ENCODE measurements at regions not wholly inside any gene's neighbourhood (a gene's known extent, or its start where the extent isn't known, plus 50 kb on each side); places are given as distances from the start of the nearest gene placed in this dataset.
A peak's percentile ranks its signal among the peaks of the same experiment; 100 is the strongest.

- TF ChIP-seq CTCF (IDR thresholded peaks at IDR 0.05 in 2 of 3, conservative IDR thresholded peaks at IDR 0.05 in 1 of 3; ENCODE audit: control insufficient read depth in 2 of 3, extremely low read depth in 1 of 3, insufficient read depth in 1 of 3, low read depth in 3 of 3, low read length in 3 of 3) (peak; percentile 85 to 92 (median 91)), RAD21 (IDR thresholded peaks at IDR 0.05; ENCODE audit: insufficient read depth, low read depth, low read length) (peak; percentile 83)
Measured at GRCh38 chr6:142566628-142567396, 265.0 kb downstream of the ADGRG6 start (continued).

- Histone ChIP-seq H2AFZ (ENCODE audit: control insufficient read depth, low read depth, low read length) (no peak overlapping the region), H4K20me1 (ENCODE audit: control insufficient read depth, insufficient read depth) (no peaks in the 10 kb centered on the region), H3K4me3 (no peak overlapping the region), H3K27ac (ENCODE audit: control insufficient read depth, insufficient read depth) (no peak overlapping the region), H3K79me2 (ENCODE audit: control insufficient read depth, insufficient read depth, low read length) (no peaks in the 10 kb centered on the region), H3K36me3 (ENCODE audit: control insufficient read depth in 2 of 2, insufficient read depth in 2 of 2, low read length in 1 of 2) (no peaks in the 10 kb centered on the region), H3K27me3 (replicated peaks in 1 of 2; ENCODE audit: control insufficient read depth in 2 of 2, insufficient read depth in 2 of 2, low read length in 1 of 2) (no peaks in the 10 kb centered on the region), H3K4me1 (ENCODE audit: control insufficient read depth, insufficient read depth, low read length) (no peaks in the 10 kb centered on the region), H3K9me3 (replicated peaks; ENCODE audit: control insufficient read depth, insufficient read depth, low read length) (no peaks in the 10 kb centered on the region), H3K9ac (ENCODE audit: control insufficient read depth, insufficient read depth, low read length) (no peak overlapping the region), H3K4me2 (ENCODE audit: control insufficient read depth, insufficient read depth) (no peak overlapping the region)
- ChIA-PET CTCF (interaction anchor here (0.9 to 2.6 kb wide), 5 partner anchors 89 to 859 kb away, joined by 3 to 11 read pairs (median 5); no protein-coding TSS in a partner anchor), RAD21 (ENCODE audit: unreplicated experiment) (interaction anchor here (1.0 kb wide), 1 partner anchor 93 kb away, joined by 3 read pairs; no protein-coding TSS in a partner anchor), SMC1A (ENCODE audit: uncharacterized antibody, unreplicated experiment) (interaction anchor here (0.8 to 2.7 kb wide), 6 partner anchors 92 to 858 kb away, joined by 3 to 12 read pairs (median 4); no protein-coding TSS in a partner anchor), POLR2A (no interaction called here)
- FAIRE-seq (no peak), ATAC-seq (no peak), DNase-seq (ENCODE audit: low read depth, low spot score) (no peak)
- whole genome bisulfite sequencing (ENCODE audit: insufficient coverage, insufficient replicate concordance, low lambda C conversion rate, missing lambda C conversion rate) = 53% methylated on average over 3 of the region's 3 CpGs
- in situ Hi-C loops (cut with MboI) = loop anchor here (10.0 kb wide), 1 partner anchor 847 kb away; no protein-coding TSS in a partner anchor
- no TSS peak for BruUV-seq (replicated peaks)
- intact Hi-C loops (cut with micrococcal nuclease; ENCODE audit: unreplicated experiment) = loop anchor here (2.0 to 10.0 kb wide), 5 partner anchors 125 to 860 kb away; no protein-coding TSS in a partner anchor
- TF ChIP-seq HSF1 (IDR thresholded peaks at IDR 0.05; ENCODE audit: low read depth, low read length) = no peak
- no peak for TF ChIP-seq STAT3 (IDR thresholded peaks at IDR 0.05; ENCODE audit: low read depth, low read length)
- TF ChIP-seq RFX5 (IDR thresholded peaks at IDR 0.05; ENCODE audit: low read depth, low read length) = no peak
- no peak for TF ChIP-seq ZNF592 (IDR thresholded peaks at IDR 0.05)
- no peak for TF ChIP-seq GABPA (IDR thresholded peaks at IDR 0.05; ENCODE audit: low read depth)
- no peak for TF ChIP-seq EP300 (IDR thresholded peaks at IDR 0.05; ENCODE audit: borderline replicate concordance in 1 of 2, control insufficient read depth in 1 of 2, low read depth in 2 of 2, low read length in 2 of 2)
Measured at GRCh38 chr6:142567461-142567860, 265.7 kb downstream of the ADGRG6 start.

Data from GM12878 (cell line).